GM23338 (cell line): ENCODE measurements at regions not wholly inside any gene's neighbourhood (a gene's known extent, or its start where the extent isn't known, plus 50 kb on each side); places are given as distances from the start of the nearest gene placed in this dataset.

ENCODE experiments used
- ATAC-seq: fragments of 200-7000 bp; cut with Tn5 transposase; 3 replicates; pipeline ENCODE4 v1.9.1; 2020
- DNase-seq: peaks from one replicate; pipeline ENCODE4 v3.0.0-alpha.2; 2015; ENCODE audit warnings: low spot score
- H2AFZ ChIP-seq: fragments of 200-600 bp; sonication (generic); 2 replicates; pipeline ENCODE4 v1.8.0; 2016; ENCODE audit warnings: antibody characterized with exemption, mild to moderate bottlenecking, moderate library complexity
- H3F3A ChIP-seq: fragments of 200-600 bp; sonication (generic); replicated peaks from 2 replicates; pipeline ENCODE4 v1.8.0; 2017; ENCODE audit warnings: antibody characterized with exemption, mixed run types, low read depth
- H3K27ac ChIP-seq: fragments of 200-600 bp; sonication (generic); 2 replicates; pipeline ENCODE4 v1.6.1; 2016; ENCODE audit warnings: low read depth
- H3K27me3 ChIP-seq: fragments of 200-600 bp; sonication (generic); 2 replicates; pipeline ENCODE4 v1.8.0; 2016; ENCODE audit warnings: mild to moderate bottlenecking, mixed run types, moderate library complexity; ENCODE audit not compliant: insufficient read depth
- H3K36me3 ChIP-seq: fragments of 200-600 bp; sonication (generic); 2 replicates; pipeline ENCODE4 v1.8.0; 2016; ENCODE audit warnings: mild to moderate bottlenecking; ENCODE audit not compliant: insufficient read depth
- H3K4me1 ChIP-seq: fragments of 200-600 bp; sonication (generic); 2 replicates; pipeline ENCODE4 v1.8.0; 2016; ENCODE audit warnings: mild to moderate bottlenecking, moderate library complexity; ENCODE audit not compliant: insufficient read depth
- H3K4me2 ChIP-seq: fragments of 200-600 bp; sonication (generic); 2 replicates; pipeline ENCODE4 v1.7.1; 2017; ENCODE audit warnings: mixed run types
- H3K4me3 ChIP-seq: fragments of 200-600 bp; sonication (generic); 2 replicates; pipeline ENCODE4 v1.6.1; 2016; ENCODE audit warnings: mixed run types
- H3K79me2 ChIP-seq: fragments of 200-600 bp; sonication (generic); replicated peaks from 2 replicates; pipeline ENCODE4 v1.8.0; 2017; ENCODE audit warnings: mild to moderate bottlenecking; ENCODE audit not compliant: insufficient read depth
- H3K9me2 ChIP-seq: fragments of 200-600 bp; sonication (generic); 2 replicates; pipeline ENCODE4 v1.8.0; 2017; ENCODE audit not compliant: insufficient read depth
- H4K20me1 ChIP-seq: fragments of 200-600 bp; sonication (generic); replicated peaks from 2 replicates; pipeline ENCODE4 v1.8.0; 2017; ENCODE audit warnings: mild to moderate bottlenecking; ENCODE audit not compliant: insufficient read depth
- H3K27ac Mint-ChIP-seq: 2 replicates; pipeline ENCODE4 v1.8.0; 2020; ENCODE audit warnings: inconsistent platforms, mild to moderate bottlenecking, moderate library complexity, mixed read lengths
- H3K27me3 Mint-ChIP-seq: 3 replicates; pipeline ENCODE4 v1.8.0; 2022; ENCODE audit warnings: low read depth, mild to moderate bottlenecking, moderate library complexity, mixed read lengths, inconsistent platforms; ENCODE audit not compliant: insufficient read depth, poor library complexity
- H3K36me3 Mint-ChIP-seq: 3 replicates; pipeline ENCODE4 v1.8.0; 2021; ENCODE audit warnings: low read depth, mild to moderate bottlenecking, inconsistent platforms, moderate library complexity, mixed read lengths
- H3K4me1 Mint-ChIP-seq: 3 replicates; pipeline ENCODE4 v1.8.0; 2020; ENCODE audit warnings: mild to moderate bottlenecking, inconsistent platforms, mixed read lengths
- H3K4me3 Mint-ChIP-seq: 3 replicates; pipeline ENCODE4 v1.8.0; 2021; ENCODE audit warnings: moderate library complexity, mild to moderate bottlenecking, inconsistent platforms, mixed read lengths
- H3K9me3 Mint-ChIP-seq: 3 replicates; pipeline ENCODE4 v1.8.0; 2020; ENCODE audit warnings: moderate library complexity, mild to moderate bottlenecking, inconsistent platforms, mixed read lengths
- CREB1 ChIP-seq: fragments of 250-450 bp; sonication (Bioruptor Pico); IDR thresholded peaks from 2 replicates; pipeline ENCODE4 v1.5.0; 2020; ENCODE audit warnings: low read depth, mild to moderate bottlenecking, moderate library complexity
- CTCF ChIP-seq, 2 experiments: fragments of 200-600 bp in 1 of 2; sonication (generic) in 1 of 2; conservative IDR thresholded peaks; 2 replicates each; pipeline versions ENCODE4 v1.5.1 to v1.6.1; 2016 to 2017; ENCODE audit warnings: antibody characterized with exemption in 2 of 2, low read depth in 2 of 2, mild to moderate bottlenecking in 2 of 2, moderate library complexity in 1 of 2
- EZH2 ChIP-seq: fragments of 200-600 bp; sonication (generic); IDR thresholded peaks from one replicate; pipeline ENCODE4 v1.8.0; 2017; ENCODE audit warnings: antibody characterized with exemption, mild to moderate bottlenecking, low read depth; ENCODE audit not compliant: unreplicated experiment
- EZH2phosphoT487 ChIP-seq: fragments of 200-600 bp; sonication (generic); IDR thresholded peaks from one replicate; pipeline ENCODE4 v1.8.1; 2018; ENCODE audit warnings: antibody characterized with exemption; ENCODE audit not compliant: unreplicated experiment
- JUNB ChIP-seq: IDR thresholded peaks from one replicate; pipeline ENCODE4 v1.6.1; 2016; ENCODE audit warnings: antibody characterized with exemption; ENCODE audit not compliant: unreplicated experiment
- NANOG ChIP-seq: IDR thresholded peaks from 2 replicates; pipeline ENCODE4 v1.6.1; 2016; ENCODE audit warnings: antibody characterized with exemption, borderline replicate concordance
- POLR2AphosphoS5 ChIP-seq: IDR thresholded peaks from 2 replicates; pipeline ENCODE4 v1.6.1; 2016; ENCODE audit warnings: antibody characterized with exemption, low read depth
- REST ChIP-seq: IDR thresholded peaks from one replicate; pipeline ENCODE4 v1.6.1; 2018; ENCODE audit warnings: antibody characterized with exemption; ENCODE audit not compliant: unreplicated experiment
- STAT1 ChIP-seq: IDR thresholded peaks from one replicate; pipeline ENCODE4 v1.6.1; 2016; ENCODE audit warnings: antibody characterized with exemption; ENCODE audit not compliant: unreplicated experiment
- ZNF114 ChIP-seq: fragments of 250-450 bp; sonication (Bioruptor Pico); IDR thresholded peaks from 2 replicates; pipeline ENCODE4 v1.5.0; 2020; ENCODE audit warnings: mild to moderate bottlenecking, moderate library complexity
- ZNF331 ChIP-seq: fragments of 250-450 bp; sonication (Bioruptor Pico); IDR thresholded peaks from 2 replicates; pipeline ENCODE4 v1.5.0; 2020; ENCODE audit warnings: low read depth, mild to moderate bottlenecking, moderate library complexity
- ZNF462 ChIP-seq: fragments of 250-450 bp; sonication (Bioruptor Pico); IDR thresholded peaks from 2 replicates; pipeline ENCODE4 v1.5.0; 2020; ENCODE audit warnings: mild to moderate bottlenecking, moderate library complexity
- TF ChIP-seq, protein P1 (sequence below): IDR thresholded peaks from 2 replicates; pipeline ENCODE4 v1.6.1; 2016; ENCODE audit warnings: antibody characterized with exemption

- Histone ChIP-seq H3K27ac (no peak overlapping the region), H3K27me3 (peaks cover 18% of the 10 kb centered on the region; the same call in 1 of the 2 replicates), H3K36me3 (no peaks in the 10 kb centered on the region), H3K9me2 (no peaks in the 10 kb centered on the region), H2AFZ (no peak overlapping the region), H3K4me2 (no peak overlapping the region), H3K4me1 (no peaks in the 10 kb centered on the region), H3K4me3 (no peak overlapping the region), H3K79me2 (no peaks in the 10 kb centered on the region), H3F3A (no peaks in the 10 kb centered on the region), H4K20me1 (no peaks in the 10 kb centered on the region)
- TF ChIP-seq CREB1 (no peak), REST (no peak), STAT1 (no peak), ZNF462 (no peak), ZNF114 (CRISPR knock-in tag) (no peak), NANOG (no peak), ZNF331 (no peak), EZH2phosphoT487 (no peak), POLR2AphosphoS5 (no peak), CTCF (conservative IDR thresholded peaks at IDR 0.05; ENCODE audit: low read depth in 2 of 2) (no peak), JUNB (no peak), EZH2 (no peak)
- TF ChIP-seq, protein P1, sequence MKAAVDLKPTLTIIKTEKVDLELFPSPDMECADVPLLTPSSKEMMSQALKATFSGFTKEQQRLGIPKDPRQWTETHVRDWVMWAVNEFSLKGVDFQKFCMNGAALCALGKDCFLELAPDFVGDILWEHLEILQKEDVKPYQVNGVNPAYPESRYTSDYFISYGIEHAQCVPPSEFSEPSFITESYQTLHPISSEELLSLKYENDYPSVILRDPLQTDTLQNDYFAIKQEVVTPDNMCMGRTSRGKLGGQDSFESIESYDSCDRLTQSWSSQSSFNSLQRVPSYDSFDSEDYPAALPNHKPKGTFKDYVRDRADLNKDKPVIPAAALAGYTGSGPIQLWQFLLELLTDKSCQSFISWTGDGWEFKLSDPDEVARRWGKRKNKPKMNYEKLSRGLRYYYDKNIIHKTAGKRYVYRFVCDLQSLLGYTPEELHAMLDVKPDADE: no peak
- H3K4me1 Mint-ChIP-seq: no peaks in the 10 kb centered on the region; the same call in 2 of the 3 replicates
- H3K36me3 Mint-ChIP-seq: peaks cover 26% of the 10 kb centered on the region
- DNase-seq: no peak
- H3K9me3 Mint-ChIP-seq: peaks cover 72% of the 10 kb centered on the region
- H3K4me3 Mint-ChIP-seq: no peak overlapping the region
- H3K27me3 Mint-ChIP-seq: peaks cover 9% of the 10 kb centered on the region
- ATAC-seq: no peak
- H3K27ac Mint-ChIP-seq: no peak overlapping the region
These were observed 121.5 kb upstream of the PPP2R3B start for GRCh38 chrX:508163-508562.
